Osteocyte (in vitro differentiated cells): ENCODE measurements at regions not wholly inside any gene's neighbourhood (a gene's known extent, or its start where the extent isn't known, plus 50 kb on each side); places are given as distances from the start of the nearest gene placed in this dataset.

ENCODE experiments used
- DNase-seq: peaks from one replicate; pipeline ENCODE4 v3.0.0; 2021; ENCODE audit warnings: mixed read lengths; ENCODE audit not compliant: unreplicated experiment; ENCODE audit errors: extremely low spot score
- H3K27ac Mint-ChIP-seq: one replicate; pipeline ENCODE4 v1.8.0; 2021; ENCODE audit warnings: mild to moderate bottlenecking, mixed read lengths; ENCODE audit not compliant: unreplicated experiment
- H3K27me3 Mint-ChIP-seq: one replicate; pipeline ENCODE4 v1.8.0; 2021; ENCODE audit warnings: mixed read lengths; ENCODE audit not compliant: unreplicated experiment
- H3K36me3 Mint-ChIP-seq: one replicate; pipeline ENCODE4 v1.8.0; 2021; ENCODE audit warnings: mixed read lengths; ENCODE audit not compliant: unreplicated experiment
- H3K4me1 Mint-ChIP-seq: one replicate; pipeline ENCODE4 v1.8.0; 2021; ENCODE audit warnings: mixed read lengths; ENCODE audit not compliant: unreplicated experiment
- H3K4me3 Mint-ChIP-seq: one replicate; pipeline ENCODE4 v1.8.0; 2021; ENCODE audit warnings: mild to moderate bottlenecking, moderate library complexity, mixed read lengths; ENCODE audit not compliant: unreplicated experiment
- H3K9me3 Mint-ChIP-seq: one replicate; pipeline ENCODE4 v1.8.0; 2021; ENCODE audit warnings: mixed read lengths; ENCODE audit not compliant: unreplicated experiment
- TF ChIP-seq, protein P1 (sequence below): fragments of 200-600 bp; sonication (generic); IDR thresholded peaks from 2 replicates; pipeline ENCODE4 v1.5.0; 2021; ENCODE audit warnings: antibody characterized with exemption, mild to moderate bottlenecking, moderate library complexity

GRCh38 chr12:124695861-124696260 lies 128.4 kb upstream of the NCOR2 start:
- Mint-ChIP-seq H3K27me3 (no peaks in the 10 kb centered on the region), H3K9me3 (no peaks in the 10 kb centered on the region), H3K27ac (no peak overlapping the region), H3K4me3 (no peak overlapping the region), H3K36me3 (no peaks in the 10 kb centered on the region), H3K4me1 (peaks cover 22% of the 10 kb centered on the region)
- TF ChIP-seq, protein P1, sequence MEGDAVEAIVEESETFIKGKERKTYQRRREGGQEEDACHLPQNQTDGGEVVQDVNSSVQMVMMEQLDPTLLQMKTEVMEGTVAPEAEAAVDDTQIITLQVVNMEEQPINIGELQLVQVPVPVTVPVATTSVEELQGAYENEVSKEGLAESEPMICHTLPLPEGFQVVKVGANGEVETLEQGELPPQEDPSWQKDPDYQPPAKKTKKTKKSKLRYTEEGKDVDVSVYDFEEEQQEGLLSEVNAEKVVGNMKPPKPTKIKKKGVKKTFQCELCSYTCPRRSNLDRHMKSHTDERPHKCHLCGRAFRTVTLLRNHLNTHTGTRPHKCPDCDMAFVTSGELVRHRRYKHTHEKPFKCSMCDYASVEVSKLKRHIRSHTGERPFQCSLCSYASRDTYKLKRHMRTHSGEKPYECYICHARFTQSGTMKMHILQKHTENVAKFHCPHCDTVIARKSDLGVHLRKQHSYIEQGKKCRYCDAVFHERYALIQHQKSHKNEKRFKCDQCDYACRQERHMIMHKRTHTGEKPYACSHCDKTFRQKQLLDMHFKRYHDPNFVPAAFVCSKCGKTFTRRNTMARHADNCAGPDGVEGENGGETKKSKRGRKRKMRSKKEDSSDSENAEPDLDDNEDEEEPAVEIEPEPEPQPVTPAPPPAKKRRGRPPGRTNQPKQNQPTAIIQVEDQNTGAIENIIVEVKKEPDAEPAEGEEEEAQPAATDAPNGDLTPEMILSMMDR, result no peak
- DNase-seq, result no peak

GRCh38 chr12:124694846-124695497 lies 127.6 kb upstream of the NCOR2 start:
- H3K4me3 Mint-ChIP-seq, result no peak overlapping the region
- no peak for DNase-seq

GRCh38 chr12:124694250-124694649 lies 126.8 kb upstream of the NCOR2 start:
- H3K4me1 Mint-ChIP-seq, result peaks cover 18% of the 10 kb centered on the region
- TF ChIP-seq, protein P1, result no peak
- H3K9me3 Mint-ChIP-seq, result no peaks in the 10 kb centered on the region
- H3K4me3 Mint-ChIP-seq, result no peak overlapping the region
- no peaks in the 10 kb centered on the region for H3K27me3 Mint-ChIP-seq
- no peak overlapping the region for H3K27ac Mint-ChIP-seq
- no peak for DNase-seq
- no peaks in the 10 kb centered on the region for H3K36me3 Mint-ChIP-seq

More at GRCh38 chr12:124694846-124695497, 127.6 kb upstream of the NCOR2 start:
- Mint-ChIP-seq H3K36me3 (no peaks in the 10 kb centered on the region), H3K4me1 (peaks cover 18% of the 10 kb centered on the region), H3K9me3 (no peaks in the 10 kb centered on the region), H3K27me3 (no peaks in the 10 kb centered on the region), H3K27ac (no peak overlapping the region)
- TF ChIP-seq, protein P1, result no peak

- H3K27me3 Mint-ChIP-seq, result no peaks in the 10 kb centered on the region
- H3K36me3 Mint-ChIP-seq, result no peaks in the 10 kb centered on the region
- no peak overlapping the region for H3K27ac Mint-ChIP-seq
- DNase-seq, result no peak
- peaks cover 16% of the 10 kb centered on the region for H3K4me1 Mint-ChIP-seq
- no peak overlapping the region for H3K4me3 Mint-ChIP-seq
- H3K9me3 Mint-ChIP-seq, result no peaks in the 10 kb centered on the region
- TF ChIP-seq, protein P1, result no peak
Observed at GRCh38 chr12:124693111-124693723, 125.8 kb upstream of the NCOR2 start.

DNA sequence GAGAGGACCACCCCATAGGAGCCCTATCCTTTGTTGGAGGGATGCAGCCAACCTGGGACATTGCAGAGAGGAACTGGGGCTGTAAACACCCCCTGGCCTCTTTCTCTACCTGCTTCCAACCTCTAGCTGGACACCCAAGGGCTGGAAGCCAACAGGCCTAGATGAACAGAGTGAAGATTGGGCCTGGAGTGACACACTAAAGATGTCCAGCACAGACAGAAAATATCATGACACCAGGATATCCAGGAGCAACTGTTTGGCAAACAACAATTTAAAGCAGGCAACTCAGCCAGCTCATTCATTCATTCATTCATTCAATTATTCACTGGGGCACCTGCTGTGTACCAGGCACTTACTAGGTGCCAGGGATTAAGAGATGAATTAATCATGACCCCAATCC lies 125.0 kb upstream of the NCOR2 start:
- no peak for DNase-seq
- TF ChIP-seq, protein P1, result no peak
- H3K27ac Mint-ChIP-seq, result no peak overlapping the region
- no peak overlapping the region for H3K4me3 Mint-ChIP-seq
- no peaks in the 10 kb centered on the region for H3K36me3 Mint-ChIP-seq
- H3K4me1 Mint-ChIP-seq, result peaks cover 18% of the 10 kb centered on the region
- no peaks in the 10 kb centered on the region for H3K9me3 Mint-ChIP-seq
- no peaks in the 10 kb centered on the region for H3K27me3 Mint-ChIP-seq
